ENCODE measurements at regions not wholly inside any gene's neighbourhood (a gene's known extent, or its start where the extent isn't known, plus 50 kb on each side); places are given as distances from the start of the nearest gene placed in this dataset.

GRCh38 chr4:85092943-85093342 lies 126.5 kb upstream of the WDFY3 start:
- Histone ChIP-seq H3K4me3 (replicated peaks in 1 of 3; ENCODE audit: insufficient read depth in 1 of 3, low read depth in 1 of 3, low read length in 3 of 3) (no peak overlapping the region), H3K4me2 (ENCODE audit: insufficient read depth, low read length) (no peak overlapping the region), H2AFZ (ENCODE audit: low read depth, low read length) (no peak overlapping the region), H4K20me1 (replicated peaks; ENCODE audit: control insufficient read depth, extremely low read depth, insufficient read depth, low read length) (no peaks in the 10 kb centered on the region), H3K79me2 (ENCODE audit: control insufficient read depth, insufficient read depth, low read length) (no peaks in the 10 kb centered on the region), H3K27me3 (ENCODE audit: control insufficient read depth in 2 of 2, insufficient read depth in 2 of 2, low read length in 2 of 2) (peaks cover 2 to 10% of the 10 kb centered on the region in 2 experiments), H3K9me1 (replicated peaks; ENCODE audit: control insufficient read depth, extremely low read depth, insufficient read depth, low read length) (no peaks in the 10 kb centered on the region), H3K9ac (replicated peaks; ENCODE audit: extremely low read depth, insufficient read depth, low read length) (no peak overlapping the region), H3K36me3 (ENCODE audit: control insufficient read depth in 2 of 2, extremely low read depth in 1 of 2, insufficient read depth in 2 of 2, low read length in 2 of 2) (no peaks in the 10 kb centered on the region), H3K27ac (ENCODE audit: insufficient read depth, low read depth, low read length) (no peak overlapping the region), H3K4me1 (ENCODE audit: control insufficient read depth, extremely low read depth, insufficient read depth, low read length) (no peaks in the 10 kb centered on the region), H3K9me3 (replicated peaks; ENCODE audit: control insufficient read depth, insufficient read depth, low read length) (no peaks in the 10 kb centered on the region)
- TF ChIP-seq JUN (IDR thresholded peaks at IDR 0.05; ENCODE audit: borderline replicate concordance, insufficient read depth, insufficient read length, low read depth) (no peak), MYC (IDR thresholded peaks at IDR 0.05; ENCODE audit: low read depth, low read length) (no peak), GATA2 (IDR thresholded peaks at IDR 0.05; ENCODE audit: insufficient read depth, insufficient read length, low read depth, low read length) (no peak), FOS (IDR thresholded peaks at IDR 0.05; ENCODE audit: borderline replicate concordance, insufficient read depth, low read length) (no peak), POLR2A (IDR thresholded peaks at IDR 0.05; ENCODE audit: low read depth, low read length) (no peak), POLR2AphosphoS5 (IDR thresholded peaks at IDR 0.05; ENCODE audit: insufficient read depth, low read depth, low read length) (no peak), CTCF (IDR thresholded peaks at IDR 0.05; ENCODE audit: extremely low read depth in 1 of 2, insufficient read depth in 1 of 2, low read depth in 1 of 2, low read length in 2 of 2) (no peak), MAX (IDR thresholded peaks at IDR 0.05; ENCODE audit: insufficient read depth, insufficient read length) (no peak)
- dilution Hi-C loops (cut with MboI; ENCODE audit: extremely low pct_ligation_motif_present, low sequenced_read_pairs) (no loop called here), intact Hi-C loops (cut with micrococcal nuclease) (no loop called here)
- DNase-seq (ENCODE audit: low read depth, low spot score) (no peak), FAIRE-seq (no peak)
- POLR2A ChIA-PET, result no interaction called here
- CTCF ChIA-PET, result interaction anchor here (1.6 kb wide), 1 partner anchor 9 kb away, joined by 7 read pairs; no protein-coding TSS in a partner anchor
- no TSS peak for BruUV-seq (replicated peaks)
